HUDEP-2 (cell line): ENCODE measurements at regions not wholly inside any gene's neighbourhood (a gene's known extent, or its start where the extent isn't known, plus 50 kb on each side); places are given as distances from the start of the nearest gene placed in this dataset.

Experiments used
- DNase-seq, 76 experiments: peaks; one replicate each; lab custom pipeline; 2025; ENCODE audit not compliant: unreplicated experiment in 76 of 76; lab: John Stamatoyannopoulos, UW

DNA sequence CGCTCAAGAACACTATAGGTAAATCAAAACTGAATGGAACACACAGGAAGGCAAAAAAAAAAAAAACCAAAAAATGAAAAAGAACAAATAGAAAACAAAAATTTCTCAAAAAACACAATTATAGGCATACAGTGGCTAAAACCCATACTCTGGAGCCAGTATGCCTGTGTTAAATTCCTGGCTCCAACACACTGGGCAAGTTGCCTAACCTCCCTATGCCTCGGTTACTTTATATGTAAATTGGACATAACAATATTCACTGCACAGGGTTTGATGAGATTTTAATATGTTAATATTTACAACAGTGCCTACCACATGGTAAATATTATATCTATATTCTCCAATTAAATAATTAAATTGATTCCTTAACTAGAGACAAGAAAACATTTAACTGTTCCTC, 217.1 kb downstream of the HTR7 start:
- DNase-seq: no peak

DNA sequence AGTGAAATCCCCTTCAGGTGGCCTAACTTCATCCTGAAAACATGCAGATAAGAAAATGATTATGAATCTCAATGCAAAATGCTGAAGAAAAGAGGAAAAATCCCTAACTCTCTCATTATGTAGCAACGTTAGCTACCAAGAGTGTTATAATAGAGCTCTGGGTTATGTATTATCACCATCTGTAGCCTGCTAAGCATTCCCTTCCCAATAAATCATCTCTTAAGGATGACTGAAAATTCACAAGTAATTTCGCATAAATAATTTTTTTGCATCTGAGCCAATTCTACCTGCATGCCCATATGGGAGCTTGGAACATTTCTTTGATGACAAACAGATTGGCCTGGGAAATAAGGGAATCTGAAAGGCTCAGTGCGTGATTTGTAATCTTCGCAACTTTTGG, 216.1 kb downstream of the HTR7 start:
- no peak for DNase-seq

DNA sequence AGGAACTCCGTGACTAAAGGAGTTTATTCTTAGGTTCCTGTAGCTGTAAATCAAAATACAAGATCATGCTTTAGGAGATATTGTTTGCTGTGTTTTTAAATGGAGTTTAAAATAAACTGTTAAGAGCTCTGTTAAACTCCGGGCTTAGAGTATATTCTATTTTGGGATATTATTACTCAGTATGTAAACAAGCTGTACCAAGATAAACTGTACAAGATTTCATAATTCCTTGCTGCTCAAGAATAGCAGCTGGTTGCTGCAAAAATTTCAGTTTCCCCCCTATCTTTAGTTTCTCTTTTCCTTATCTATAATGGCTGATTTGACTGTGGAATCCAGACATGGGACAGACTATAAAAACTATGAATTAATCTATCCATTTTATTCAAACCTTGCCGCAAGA, 215.7 kb downstream of the HTR7 start:
- no peak for DNase-seq

DNA sequence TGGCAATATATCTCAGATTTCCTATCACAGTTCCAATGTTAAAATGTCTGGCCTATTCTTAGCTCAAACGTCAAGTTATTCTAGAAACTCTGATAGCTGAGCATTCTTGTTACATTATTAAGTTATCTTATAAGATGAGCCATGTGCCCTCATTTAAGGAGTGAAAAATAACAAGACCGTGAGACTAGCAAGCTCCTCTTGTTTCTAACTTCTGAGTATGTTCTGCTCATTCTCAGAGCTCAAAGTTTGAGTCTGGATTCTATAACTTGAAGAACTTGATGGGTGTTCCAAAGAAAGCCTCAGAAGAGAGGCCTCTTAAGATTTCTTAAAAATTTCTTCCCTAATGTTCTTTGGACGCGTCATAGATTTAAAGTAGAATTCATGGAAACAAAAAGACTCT, 215.2 kb downstream of the HTR7 start:
- DNase-seq: no peak

DNA sequence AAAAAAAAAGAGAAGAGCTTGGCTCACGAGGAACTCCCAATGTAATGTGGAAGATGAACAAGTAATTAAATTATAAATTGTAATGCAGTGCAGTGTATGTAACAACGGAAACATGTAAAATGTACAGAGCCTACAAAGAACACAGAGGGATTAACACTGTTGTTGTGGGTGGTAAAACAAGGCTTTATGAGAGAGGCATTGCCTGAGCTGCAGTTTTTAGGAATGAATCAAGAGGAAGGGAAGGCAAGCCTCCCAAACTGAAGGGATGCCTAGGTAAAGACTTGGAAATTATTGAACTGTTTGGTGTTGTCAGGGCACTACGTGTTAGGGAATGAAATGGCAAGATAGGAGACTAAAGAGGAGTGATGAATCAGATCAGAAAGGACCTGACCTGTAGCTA, 213.7 kb downstream of the HTR7 start:
- no peak for DNase-seq

DNA sequence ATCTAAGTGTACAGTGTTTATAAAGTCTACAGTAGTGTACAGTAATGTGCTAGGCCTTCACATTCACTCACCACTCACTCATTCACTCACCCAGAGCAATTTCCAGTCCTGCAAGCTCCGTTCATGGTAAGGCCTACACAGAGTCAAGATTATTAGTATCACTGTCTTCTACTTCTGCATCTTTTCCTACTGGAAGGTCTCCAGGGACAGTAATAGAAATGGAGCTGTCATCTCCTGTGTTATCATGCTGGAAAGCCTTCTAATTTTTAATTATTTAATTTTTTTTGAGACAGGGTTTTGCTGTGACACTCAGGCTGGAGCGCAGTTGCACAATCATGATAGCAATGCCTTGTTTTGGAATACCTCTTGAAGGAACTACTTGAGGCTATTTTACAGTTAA, 207.0 kb downstream of the HTR7 start:
- no peak for DNase-seq

DNA sequence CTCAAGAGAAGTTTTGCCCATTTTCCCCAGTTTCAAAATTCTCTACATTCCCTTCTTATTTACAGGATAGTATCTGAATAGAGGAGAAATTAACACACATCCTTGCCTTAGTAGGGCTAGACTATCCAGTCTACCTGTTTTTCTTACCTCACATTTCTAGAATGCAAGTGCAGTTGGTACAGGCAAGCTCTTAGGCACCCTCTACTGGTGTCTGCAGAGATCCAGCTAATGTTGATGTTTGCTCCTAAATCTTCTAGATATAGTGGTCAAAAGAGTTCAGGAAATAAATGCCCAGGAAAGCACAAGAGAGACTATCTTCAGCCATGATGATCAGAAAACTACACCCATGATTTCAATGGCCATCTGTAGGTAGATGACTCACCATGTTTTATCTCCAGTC, 205.3 kb downstream of the HTR7 start:
- DNase-seq: peak in 4 of 76 experiments; percentile 2 to 6 (median 4)

DNA sequence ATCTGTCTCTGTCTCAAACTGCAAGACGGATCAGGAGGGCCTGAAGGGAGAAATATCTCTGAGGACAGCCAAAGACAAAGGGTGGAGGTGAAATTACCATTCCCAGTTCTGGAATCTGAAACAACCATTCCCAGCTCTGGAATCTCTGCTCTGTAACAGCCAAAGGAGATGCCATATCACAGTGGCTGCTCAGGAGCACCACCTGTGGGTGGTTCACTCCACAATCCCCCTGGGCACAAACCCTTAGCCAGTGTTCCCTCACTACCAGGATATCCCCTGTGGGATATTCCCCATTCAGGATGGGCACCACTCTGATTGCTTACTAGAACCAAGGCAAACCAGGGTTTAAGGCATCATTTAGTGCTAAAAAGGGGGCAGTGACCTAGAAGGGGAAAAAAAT, 199.0 kb downstream of the HTR7 start:
- DNase-seq: no peak

DNA sequence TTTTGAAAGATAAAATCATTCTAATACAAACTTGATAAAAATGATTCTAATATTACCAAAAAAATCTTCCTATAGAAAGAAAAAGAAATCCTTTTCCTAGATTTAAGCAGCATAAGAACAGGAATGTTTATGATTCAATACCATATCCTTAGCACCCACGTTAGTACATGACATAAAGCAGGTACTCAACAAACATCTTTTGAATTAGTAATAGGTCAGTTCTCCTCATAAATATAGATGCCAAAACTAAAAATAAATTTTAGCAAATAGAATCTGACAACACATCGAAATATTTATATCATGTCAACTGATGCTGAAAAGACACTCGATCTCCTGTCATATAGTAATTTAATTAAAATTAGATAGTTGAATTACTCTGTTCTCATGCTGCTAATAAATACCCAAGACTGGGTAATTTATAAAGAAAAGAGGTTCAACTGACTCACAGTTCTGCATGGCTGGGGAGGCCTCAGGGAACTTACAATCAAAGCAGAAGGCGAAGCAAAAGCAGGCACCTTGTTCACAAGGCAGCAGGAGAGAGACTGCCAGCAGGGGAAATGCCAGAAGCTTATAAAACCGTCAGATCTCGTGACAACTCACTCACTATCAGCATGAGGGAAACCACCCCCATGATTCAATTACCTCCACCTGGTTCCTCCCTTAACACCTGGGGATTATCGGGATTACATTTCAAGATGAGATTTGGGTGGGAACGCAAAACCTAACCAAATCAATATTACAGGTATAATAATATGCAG, 191.8 kb downstream of the HTR7 start:
- DNase-seq: no peak

DNA sequence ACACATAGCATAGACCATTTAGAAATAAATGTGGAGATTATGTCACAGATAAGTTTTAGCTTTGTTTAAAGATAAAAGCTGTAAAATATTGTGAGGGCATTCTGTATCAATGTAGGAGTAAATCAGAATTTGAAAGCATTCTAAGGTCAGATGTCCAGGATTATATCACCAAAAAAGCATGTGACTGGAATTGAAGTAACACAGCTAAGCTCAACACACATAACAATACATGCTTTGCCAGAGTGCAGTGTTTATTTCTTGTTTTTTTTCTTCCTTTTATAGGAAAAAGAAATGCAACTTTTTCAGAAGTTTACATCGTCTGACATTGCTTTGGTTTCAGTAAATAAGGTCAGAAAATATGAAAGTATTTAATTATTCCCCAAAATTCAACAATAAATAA, 183.4 kb downstream of the HTR7 start:
- no peak for DNase-seq

DNA sequence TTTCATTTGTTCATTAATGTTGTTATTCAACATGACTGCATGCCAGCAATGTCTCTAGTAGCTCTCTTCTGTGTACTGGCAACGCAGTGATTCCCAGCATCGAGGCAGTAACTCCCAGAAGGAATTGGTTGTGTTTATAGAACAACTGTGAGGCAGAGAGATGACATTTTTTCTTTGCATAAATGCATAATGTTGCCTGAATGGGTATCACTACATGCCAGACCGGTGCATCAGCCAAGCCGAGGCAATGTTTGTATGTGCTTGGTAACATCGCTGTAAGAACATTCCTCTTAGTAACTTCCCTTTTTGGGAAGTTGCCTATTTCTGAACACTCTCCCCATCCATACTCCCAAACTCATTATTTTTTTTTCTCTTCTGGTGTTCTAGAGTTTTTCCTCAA, 182.9 kb downstream of the HTR7 start:
- no peak for DNase-seq

DNA sequence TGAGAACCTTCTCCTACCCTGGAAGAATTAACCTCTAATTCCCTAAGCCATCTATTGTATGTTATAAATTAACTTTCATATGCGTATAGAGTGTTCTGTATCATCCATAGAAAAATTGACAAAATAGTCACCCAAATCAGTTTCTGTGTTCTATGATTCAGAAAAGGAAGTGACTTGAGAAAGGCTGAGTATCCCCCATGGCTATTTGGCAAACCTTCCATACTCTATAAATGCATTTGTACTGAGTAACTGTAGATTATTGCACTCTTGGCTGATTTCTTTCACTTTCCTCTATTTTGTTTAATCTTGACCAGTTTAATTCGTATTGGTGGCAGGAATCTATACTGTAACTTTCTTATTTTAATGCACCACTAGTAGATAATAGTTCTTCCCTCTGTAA, 182.2 kb downstream of the HTR7 start:
- DNase-seq: no peak
